H1 (cell line): ENCODE measurements at regions not wholly inside any gene's neighbourhood (a gene's known extent, or its start where the extent isn't known, plus 50 kb on each side); places are given as distances from the start of the nearest gene placed in this dataset.
A peak's percentile ranks its signal among the peaks of the same experiment; 100 is the strongest.

ENCODE experiments used
- CTCF ChIA-PET: fragments of 300-600 bp; sonication (Branson Sonifier 250); formaldehyde crosslinking; loops from one replicate; lab custom pipeline; 2021; ENCODE audit not compliant: partially characterized antibody; lab: Charles Lee
- POLR2A ChIA-PET: fragments of 300-600 bp; sonication (Branson Sonifier 250); formaldehyde crosslinking; loops from one replicate; lab custom pipeline; 2021; ENCODE audit warnings: inconsistent platforms; ENCODE audit not compliant: partially characterized antibody; lab: Charles Lee
- DNase-seq, 2 experiments: peaks; one replicate each; pipeline versions ENCODE4 v3.0.0 to v3.0.0-alpha.2; 2010 to 2022; ENCODE audit warnings: low spot score in 2 of 2, low read depth in 1 of 2, mixed read lengths in 1 of 2
- FAIRE-seq: peaks from 2 replicates; lab custom pipeline; 2011; peaks lifted over from hg19 to GRCh38; lab: Jason Lieb, UNC
- H2AFZ ChIP-seq: 2 replicates; pipeline ENCODE4 v1.8.1; 2012; ENCODE audit warnings: low read length, inconsistent platforms
- H2AK5ac ChIP-seq: 2 replicates; pipeline ENCODE4 v1.6.1; 2013; ENCODE audit warnings: low read depth, low read length
- H2BK120ac ChIP-seq: replicated peaks from 2 replicates; pipeline ENCODE3; 2013; ENCODE audit warnings: low read depth, low read length, inconsistent platforms
- H2BK12ac ChIP-seq: 2 replicates; pipeline ENCODE4 v1.6.1; 2013; ENCODE audit warnings: low read depth, low read length
- H2BK15ac ChIP-seq: 2 replicates; pipeline ENCODE4 v1.6.1; 2013; ENCODE audit warnings: low read length
- H2BK20ac ChIP-seq: 2 replicates; pipeline ENCODE4 v1.6.1; 2013; ENCODE audit warnings: low read length
- H2BK5ac ChIP-seq: 2 replicates; pipeline ENCODE4 v1.6.1; 2013; ENCODE audit warnings: low read depth, low read length
- H3K14ac ChIP-seq: 2 replicates; pipeline ENCODE4 v1.6.1; 2013; ENCODE audit warnings: inconsistent platforms; ENCODE audit not compliant: insufficient read length
- H3K18ac ChIP-seq: 2 replicates; pipeline ENCODE4 v1.6.1; 2013; ENCODE audit warnings: low read length; ENCODE audit errors: extremely low read depth
- H3K23ac ChIP-seq: 2 replicates; pipeline ENCODE4 v1.6.1; 2013; ENCODE audit warnings: inconsistent platforms; ENCODE audit not compliant: insufficient read length
- H3K23me2 ChIP-seq: 2 replicates; pipeline ENCODE4 v1.6.1; 2013; ENCODE audit warnings: low read depth, low read length
- H3K27ac ChIP-seq: 2 replicates; pipeline ENCODE4 v1.6.1; 2011; ENCODE audit warnings: low read depth, low read length, inconsistent platforms
- H3K27me3 ChIP-seq, 4 experiments: replicated peaks in 1 of 4; 1 replicate in 1 of 4; 2 replicates in 3 of 4; pipeline versions ENCODE4 v1.6.1 to v1.8.1; 2011 to 2013; ENCODE audit warnings: low read length in 3 of 4, mild to moderate bottlenecking in 3 of 4, inconsistent platforms in 2 of 4, mixed read lengths in 2 of 4, moderate library complexity in 1 of 4; ENCODE audit not compliant: control insufficient read depth in 3 of 4, insufficient read depth in 3 of 4; ENCODE audit errors: extremely low read depth in 1 of 4
- H3K36me3 ChIP-seq, 4 experiments: 2 replicates each; pipeline versions ENCODE4 v1.6.1 to v1.8.1; 2011 to 2013; ENCODE audit warnings: mild to moderate bottlenecking in 4 of 4, low read length in 3 of 4, moderate library complexity in 2 of 4, control low read depth in 1 of 4, inconsistent platforms in 1 of 4; ENCODE audit not compliant: insufficient read depth in 4 of 4, control insufficient read depth in 2 of 4
- H3K4ac ChIP-seq: replicated peaks from 2 replicates; pipeline ENCODE3; 2013; ENCODE audit warnings: low read length, low read depth, mixed read lengths, inconsistent platforms; ENCODE audit not compliant: insufficient read length
- H3K4me1 ChIP-seq, 4 experiments: replicated peaks in 1 of 4; 1 replicate in 1 of 4; 2 replicates in 3 of 4; pipeline versions ENCODE4 v1.6.1 to v1.8.1; 2011 to 2013; ENCODE audit warnings: low read length in 3 of 4, inconsistent platforms in 2 of 4, mixed read lengths in 1 of 4; ENCODE audit not compliant: insufficient read depth in 4 of 4, control insufficient read depth in 3 of 4
- H3K4me2 ChIP-seq, 2 experiments: 2 replicates each; pipeline versions ENCODE4 v1.6.1 to v1.8.1; 2011 to 2013; ENCODE audit warnings: low read depth in 2 of 2, low read length in 2 of 2, control low read depth in 1 of 2, inconsistent platforms in 1 of 2, mild to moderate bottlenecking in 1 of 2; ENCODE audit not compliant: insufficient read depth in 1 of 2
- H3K4me3 ChIP-seq, 4 experiments: fragments of 200-600, 300-600 bp in 1 of 4; sonication (generic), shearing (Covaris generic), sonication (Bioruptor Twin) in 1 of 4; 2 replicates each; pipeline versions ENCODE4 v1.5.1 to v1.8.1; 2011 to 2016; ENCODE audit warnings: low read length in 4 of 4, low read depth in 3 of 4, control low read depth in 2 of 4, inconsistent platforms in 2 of 4, mild to moderate bottlenecking in 2 of 4, mixed read lengths in 1 of 4, moderate library complexity in 1 of 4; ENCODE audit not compliant: insufficient read depth in 2 of 4; ENCODE audit errors: extremely low read depth in 1 of 4
- H3K56ac ChIP-seq: replicated peaks from 2 replicates; pipeline ENCODE3; 2013; ENCODE audit warnings: low read depth, mild to moderate bottlenecking, mixed read lengths, low read length, inconsistent platforms; ENCODE audit not compliant: insufficient read length
- H3K79me1 ChIP-seq: 2 replicates; pipeline ENCODE4 v1.6.1; 2013; ENCODE audit warnings: low read depth, low read length, control low read depth
- H3K79me2 ChIP-seq, 2 experiments: 2 replicates each; pipeline versions ENCODE4 v1.6.1 to v1.8.1; 2012 to 2013; ENCODE audit warnings: low read length in 2 of 2, mild to moderate bottlenecking in 2 of 2, inconsistent platforms in 1 of 2; ENCODE audit not compliant: insufficient read depth in 2 of 2, control insufficient read depth in 1 of 2
- H3K9ac ChIP-seq, 4 experiments: replicated peaks in 1 of 4; 1 replicate in 1 of 4; 2 replicates in 3 of 4; pipeline versions ENCODE4 v1.6.1 to v1.8.1; 2011 to 2013; ENCODE audit warnings: low read depth in 3 of 4, low read length in 3 of 4, control low read depth in 2 of 4, mild to moderate bottlenecking in 2 of 4, moderate library complexity in 2 of 4, inconsistent platforms in 1 of 4; ENCODE audit errors: extremely low read depth in 1 of 4
- H3K9me3 ChIP-seq, 2 experiments: 2 replicates each; pipeline versions ENCODE4 v1.6.1 to v1.8.1; 2012 to 2013; ENCODE audit warnings: mild to moderate bottlenecking in 2 of 2, moderate library complexity in 2 of 2, control low read depth in 1 of 2, inconsistent platforms in 1 of 2, low read depth in 1 of 2, low read length in 1 of 2, mixed read lengths in 1 of 2; ENCODE audit not compliant: insufficient read depth in 2 of 2
- H4K20me1 ChIP-seq, 2 experiments: replicated peaks in 1 of 2; 2 replicates each; pipeline versions ENCODE3 to v1.8.1; 2011 to 2013; ENCODE audit warnings: inconsistent platforms in 2 of 2, low read length in 2 of 2, mild to moderate bottlenecking in 1 of 2; ENCODE audit not compliant: insufficient read depth in 2 of 2, control insufficient read depth in 1 of 2
- H4K5ac ChIP-seq: 2 replicates; pipeline ENCODE4 v1.6.1; 2013; ENCODE audit warnings: low read length, low read depth, mixed read lengths, inconsistent platforms; ENCODE audit not compliant: insufficient read length
- H4K8ac ChIP-seq: 2 replicates; pipeline ENCODE4 v1.8.0; 2013; ENCODE audit warnings: mild to moderate bottlenecking, moderate library complexity, low read length, inconsistent platforms; ENCODE audit not compliant: insufficient read depth; ENCODE audit errors: extremely low read depth
- H4K91ac ChIP-seq: replicated peaks from 2 replicates; pipeline ENCODE3; 2013; ENCODE audit warnings: low read length, mixed read lengths, inconsistent platforms; ENCODE audit not compliant: insufficient read length
- CBX8 ChIP-seq: fragments of 300-800, 300-1000 bp; sonication (generic); IDR thresholded peaks from 2 replicates; pipeline ENCODE4 v1.7.1; 2016; ENCODE audit warnings: low read depth, low read length, borderline replicate concordance
- CTCF ChIP-seq, 3 experiments: IDR thresholded peaks; 1 replicate in 2 of 3; 2 replicates in 1 of 3; pipeline versions ENCODE4 v1.5.1 to v1.6.1; 2011; ENCODE audit warnings: low read length in 3 of 3, mild to moderate bottlenecking in 3 of 3, inconsistent platforms in 2 of 3, low read depth in 1 of 3, moderate library complexity in 1 of 3; ENCODE audit not compliant: insufficient read depth in 1 of 3; ENCODE audit errors: control extremely low read depth in 1 of 3
- FOSL1 ChIP-seq: IDR thresholded peaks from 2 replicates; pipeline ENCODE4 v1.6.1; 2011; ENCODE audit warnings: mild to moderate bottlenecking, low read depth, low read length, moderate library complexity; ENCODE audit not compliant: insufficient read depth
- PHF8 ChIP-seq: fragments of 200-600 bp; sonication (generic); conservative IDR thresholded peaks from 2 replicates; pipeline ENCODE4 v1.7.1; 2012; ENCODE audit warnings: low read depth, mild to moderate bottlenecking, inconsistent platforms, low read length, moderate library complexity
- POLR2A ChIP-seq, 2 experiments: IDR thresholded peaks; 1 replicate in 1 of 2; 2 replicates in 1 of 2; pipeline ENCODE4 v1.6.1; 2011; ENCODE audit warnings: low read depth in 2 of 2, low read length in 2 of 2, mild to moderate bottlenecking in 2 of 2; ENCODE audit errors: control extremely low read depth in 1 of 2
- RAD21 ChIP-seq, 2 experiments: IDR thresholded peaks in 1 of 2; conservative IDR thresholded peaks in 1 of 2; 2 replicates each; pipeline ENCODE4 v1.6.1; 2011; ENCODE audit warnings: low read depth in 2 of 2, low read length in 2 of 2, improper control_type of control experiment in 1 of 2, inconsistent platforms in 1 of 2, mild to moderate bottlenecking in 1 of 2, moderate library complexity in 1 of 2
- TBP ChIP-seq: IDR thresholded peaks from 2 replicates; pipeline ENCODE4 v1.6.1; 2011; ENCODE audit warnings: low read depth, low read length, improper control_type of control experiment
- TEAD4 ChIP-seq: IDR thresholded peaks from 2 replicates; pipeline ENCODE4 v1.6.1; 2012; ENCODE audit warnings: low read depth, low read length, inconsistent platforms, mixed read lengths
- YY1 ChIP-seq: IDR thresholded peaks from 2 replicates; pipeline ENCODE4 v1.6.1; 2011; ENCODE audit warnings: low read depth, mild to moderate bottlenecking, low read length
- WGBS, 2 experiments: shearing (Covaris generic) in 1 of 2; methylation state at CpG; one replicate each; pipeline versions ENCODE4 v1.1.6 to v1.1.7; 2013 to 2015; ENCODE audit warnings: low lambda C conversion rate in 2 of 2, mixed read lengths in 2 of 2, inconsistent platforms in 1 of 2, low coverage in 1 of 2, missing lambda C conversion rate in 1 of 2; ENCODE audit not compliant: insufficient replicate concordance in 2 of 2, insufficient coverage in 1 of 2, insufficient read length in 1 of 2; ENCODE audit errors: extremely low coverage in 1 of 2, missing lambda C conversion rate in 1 of 2; 5-methylcytosine and 5-hydroxymethylcytosine counted together

GRCh38 chr2:156986339-156986988 lies 271.0 kb upstream of the GALNT5 start:
- Histone ChIP-seq H3K56ac (no peak overlapping the region), H3K79me1 (no peaks in the 10 kb centered on the region), H3K14ac (no peak overlapping the region), H2BK120ac (no peak overlapping the region), H3K36me3 (no peaks in the 10 kb centered on the region), H3K23ac (no peak overlapping the region), H3K4me1 (no peaks in the 10 kb centered on the region; a peak in 1 of 7 replicates), H3K79me2 (no peaks in the 10 kb centered on the region), H3K4me3 (no peak overlapping the region), H2BK15ac (no peak overlapping the region), H2AK5ac (no peak overlapping the region), H3K9me3 (no peaks in the 10 kb centered on the region), H2BK12ac (no peak overlapping the region)
- no peak for TF ChIP-seq POLR2A (IDR thresholded peaks at IDR 0.05; ENCODE audit: control extremely low read depth in 1 of 2, low read depth in 2 of 2, low read length in 2 of 2)
- TF ChIP-seq TEAD4, result no peak
- TF ChIP-seq PHF8, result no peak
- TF ChIP-seq YY1, result no peak
- no peak for TF ChIP-seq FOSL1
- no peak for TF ChIP-seq TBP
- no peak for TF ChIP-seq CBX8
- peak; percentile 18 to 65 (median 48) for TF ChIP-seq CTCF (IDR thresholded peaks at IDR 0.05; ENCODE audit: control extremely low read depth in 1 of 3, insufficient read depth in 1 of 3, low read depth in 1 of 3, low read length in 3 of 3)
- TF ChIP-seq RAD21 (IDR thresholded peaks at IDR 0.05 in 1 of 2, conservative IDR thresholded peaks at IDR 0.05 in 1 of 2; ENCODE audit: low read depth in 2 of 2, low read length in 2 of 2), result peak; percentile 54 to 60; a peak in 3 of 4 replicates
- TF ChIP-seq, all 59 proteins: peak for 2
- ChIA-PET POLR2A (no interaction called here), CTCF (interaction anchor here (0.6 to 1.1 kb wide), 2 partner anchors 26 to 74 kb away, joined by 3 to 6 read pairs; no protein-coding TSS in a partner anchor)
- DNase-seq (no peak), FAIRE-seq (no peak)
- WGBS, 2 experiments, result 75% methylated on average over 4 of the region's 4 CpGs; no CpG with 5 or more reads in 1 of the 2 experiments
- peak overlapping the region; percentile 84; the same call in 1 of the 2 replicates for H2AFZ ChIP-seq
- no peak overlapping the region for H3K4me2 ChIP-seq
- no peak overlapping the region for H4K5ac ChIP-seq
- no peak overlapping the region for H2BK20ac ChIP-seq
- H3K9ac ChIP-seq, result no peak overlapping the region
- H4K20me1 ChIP-seq, result no peaks in the 10 kb centered on the region
- H3K23me2 ChIP-seq, result no peaks in the 10 kb centered on the region
- H3K27me3 ChIP-seq, result no peaks in the 10 kb centered on the region
- H4K8ac ChIP-seq, result no peak overlapping the region
- no peak overlapping the region for H4K91ac ChIP-seq
- H3K4ac ChIP-seq, result no peak overlapping the region
- no peak overlapping the region for H3K18ac ChIP-seq
- no peak overlapping the region for H3K27ac ChIP-seq
- no peak overlapping the region for H2BK5ac ChIP-seq
